ENCODE measurements at regions not wholly inside any gene's neighbourhood (a gene's known extent, or its start where the extent isn't known, plus 50 kb on each side); places are given as distances from the start of the nearest gene placed in this dataset.
"Not testable (repeated sequence)": the region's sequence is repeated elsewhere in the genome, so short reads cannot be mapped to it uniquely, and the experiment has no call there.

DNA sequence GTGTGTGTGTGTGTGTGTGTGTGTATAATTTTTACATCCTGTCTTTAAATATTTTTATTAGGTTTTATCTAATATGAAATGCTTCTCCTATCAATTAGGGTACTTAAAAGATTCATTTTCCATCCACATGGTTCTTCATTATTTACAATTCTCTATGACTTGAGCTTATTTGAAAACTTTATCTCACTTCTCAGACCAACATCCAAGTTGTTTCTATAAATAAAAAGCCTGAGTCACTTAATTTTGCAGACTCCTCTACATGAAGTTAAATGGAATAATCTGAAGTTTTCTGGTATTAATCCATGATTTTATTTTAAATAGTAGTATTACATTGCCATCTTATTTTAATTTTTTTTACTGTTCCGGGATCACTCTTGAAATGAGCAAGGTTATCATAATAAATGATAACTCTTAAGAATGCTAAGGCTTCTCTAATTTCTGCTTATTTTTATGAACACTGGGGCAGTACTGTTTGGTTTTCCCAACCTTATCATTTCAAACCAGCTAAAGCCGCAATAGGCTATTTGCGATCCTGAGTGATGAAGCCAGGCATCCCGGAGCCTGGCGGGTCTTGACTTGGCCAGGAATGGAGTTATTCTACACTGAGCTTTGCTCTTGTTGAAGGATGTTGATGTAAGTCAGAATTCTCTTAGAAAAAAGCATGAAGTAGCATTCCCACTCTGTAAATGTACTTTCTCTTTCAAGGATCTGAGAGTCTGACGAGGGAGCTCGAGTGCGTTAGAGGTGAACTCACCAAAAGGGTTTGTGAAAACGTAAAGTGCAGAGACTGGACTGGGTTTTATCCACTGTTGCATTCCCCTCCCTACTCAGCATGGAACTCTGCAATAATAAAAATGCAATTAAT lies 220.2 kb upstream of the LRTM1 start:
- DNase-seq, result no peak
- H3K4me3 ChIP-seq, result peak overlapping the region; percentile 18 to 38
- no peaks in the 10 kb centered on the region for H3K9me3 ChIP-seq
- intact Hi-C loops (cut with DNase I; ENCODE audit: low total_unique reads), result no loop called here
- peaks cover 0 to 18% (median 0%) of the 10 kb centered on the region in 4 donors for H3K4me1 ChIP-seq
- no peak overlapping the region for H3K27ac ChIP-seq
- TF ChIP-seq, protein P1, sequence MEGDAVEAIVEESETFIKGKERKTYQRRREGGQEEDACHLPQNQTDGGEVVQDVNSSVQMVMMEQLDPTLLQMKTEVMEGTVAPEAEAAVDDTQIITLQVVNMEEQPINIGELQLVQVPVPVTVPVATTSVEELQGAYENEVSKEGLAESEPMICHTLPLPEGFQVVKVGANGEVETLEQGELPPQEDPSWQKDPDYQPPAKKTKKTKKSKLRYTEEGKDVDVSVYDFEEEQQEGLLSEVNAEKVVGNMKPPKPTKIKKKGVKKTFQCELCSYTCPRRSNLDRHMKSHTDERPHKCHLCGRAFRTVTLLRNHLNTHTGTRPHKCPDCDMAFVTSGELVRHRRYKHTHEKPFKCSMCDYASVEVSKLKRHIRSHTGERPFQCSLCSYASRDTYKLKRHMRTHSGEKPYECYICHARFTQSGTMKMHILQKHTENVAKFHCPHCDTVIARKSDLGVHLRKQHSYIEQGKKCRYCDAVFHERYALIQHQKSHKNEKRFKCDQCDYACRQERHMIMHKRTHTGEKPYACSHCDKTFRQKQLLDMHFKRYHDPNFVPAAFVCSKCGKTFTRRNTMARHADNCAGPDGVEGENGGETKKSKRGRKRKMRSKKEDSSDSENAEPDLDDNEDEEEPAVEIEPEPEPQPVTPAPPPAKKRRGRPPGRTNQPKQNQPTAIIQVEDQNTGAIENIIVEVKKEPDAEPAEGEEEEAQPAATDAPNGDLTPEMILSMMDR (IDR thresholded peaks at IDR 0.05), result no peak
- H3K36me3 ChIP-seq, result no peaks in the 10 kb centered on the region
- no peaks in the 10 kb centered on the region for H3K27me3 ChIP-seq

- TF ChIP-seq, protein P1 (IDR thresholded peaks at IDR 0.05), result no peak
- no peaks in the 10 kb centered on the region for H3K9me3 ChIP-seq
- no peak overlapping the region for H3K27ac ChIP-seq
- H3K4me3 ChIP-seq, result no peak overlapping the region
- H3K4me1 ChIP-seq, result peaks cover 0 to 18% (median 0%) of the 10 kb centered on the region in 4 donors
- H3K27me3 ChIP-seq, result no peaks in the 10 kb centered on the region
- no peak for DNase-seq
- H3K36me3 ChIP-seq, result no peaks in the 10 kb centered on the region
- intact Hi-C loops (cut with DNase I; ENCODE audit: low total_unique reads), result no loop called here
Observed at GRCh38 chr3:55147406-55147805, 219.5 kb upstream of the LRTM1 start.

DNA sequence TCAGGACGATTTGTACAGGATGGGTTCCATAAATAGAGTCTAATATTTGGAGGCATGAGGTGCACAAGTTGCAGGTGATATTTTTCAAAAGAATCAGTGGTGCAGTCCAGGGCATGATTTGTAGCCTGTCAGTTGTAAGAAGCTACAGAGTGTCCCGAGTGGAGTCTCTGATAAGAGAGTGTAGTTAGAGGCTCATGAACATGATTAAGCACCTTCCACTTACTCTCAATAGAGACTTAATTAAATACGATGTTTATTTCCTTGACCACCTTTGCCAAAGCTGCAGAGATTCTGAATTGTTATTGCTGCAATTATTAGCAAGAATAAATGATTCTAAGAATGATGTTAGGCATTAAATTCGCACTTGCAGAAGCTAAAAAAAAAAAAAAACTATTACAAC lies 218.4 kb upstream of the LRTM1 start:
- Histone ChIP-seq H3K4me1 (peaks cover 0 to 18% (median 0%) of the 10 kb centered on the region in 4 donors), H3K27ac (no peak overlapping the region), H3K4me3 (no peak overlapping the region), H3K36me3 (no peaks in the 10 kb centered on the region), H3K9me3 (no peaks in the 10 kb centered on the region), H3K27me3 (no peaks in the 10 kb centered on the region)
- TF ChIP-seq, protein P1 (IDR thresholded peaks at IDR 0.05), result no peak
- intact Hi-C loops (cut with DNase I; ENCODE audit: low total_unique reads), result no loop called here
- no peak for DNase-seq

DNA sequence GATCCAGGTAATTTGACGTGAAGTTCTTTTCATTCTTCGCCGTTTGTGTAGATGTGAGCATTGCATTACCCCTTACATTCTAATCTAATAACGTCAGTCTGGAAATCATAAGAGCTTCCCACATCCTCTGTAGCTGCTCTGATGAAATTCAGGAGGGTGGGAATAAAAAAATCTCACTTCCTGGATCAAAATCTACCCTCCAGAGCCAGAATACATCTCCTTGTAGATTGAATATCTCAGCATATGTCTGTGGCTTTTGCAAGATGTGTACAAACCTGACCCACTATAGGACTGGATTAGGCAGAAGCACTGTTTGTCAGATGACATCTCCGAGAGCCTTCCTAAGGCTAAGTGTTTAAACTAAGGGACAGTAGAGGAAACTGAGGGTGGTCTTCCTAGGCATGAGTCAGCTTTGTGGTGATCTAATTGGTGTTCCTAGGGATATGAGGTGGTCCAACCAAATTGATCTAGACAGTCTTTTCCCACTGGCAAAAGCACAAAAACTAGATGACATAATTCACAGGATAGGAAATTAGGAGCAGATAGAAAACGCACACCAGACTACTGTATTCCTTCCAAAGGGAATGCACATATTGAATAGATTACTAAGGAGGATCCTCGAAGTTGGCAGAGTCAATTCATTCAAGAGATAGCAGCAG lies 216.3 kb upstream of the LRTM1 start:
- Histone ChIP-seq H3K4me1 (peaks cover 0 to 18% (median 0%) of the 10 kb centered on the region in 4 donors), H3K9me3 (no peaks in the 10 kb centered on the region), H3K4me3 (no peak overlapping the region), H3K27me3 (no peaks in the 10 kb centered on the region), H3K27ac (no peak overlapping the region), H3K36me3 (no peaks in the 10 kb centered on the region)
- TF ChIP-seq, protein P1 (IDR thresholded peaks at IDR 0.05), result no peak
- intact Hi-C loops (cut with DNase I; ENCODE audit: low total_unique reads), result no loop called here
- no peak for DNase-seq

DNA sequence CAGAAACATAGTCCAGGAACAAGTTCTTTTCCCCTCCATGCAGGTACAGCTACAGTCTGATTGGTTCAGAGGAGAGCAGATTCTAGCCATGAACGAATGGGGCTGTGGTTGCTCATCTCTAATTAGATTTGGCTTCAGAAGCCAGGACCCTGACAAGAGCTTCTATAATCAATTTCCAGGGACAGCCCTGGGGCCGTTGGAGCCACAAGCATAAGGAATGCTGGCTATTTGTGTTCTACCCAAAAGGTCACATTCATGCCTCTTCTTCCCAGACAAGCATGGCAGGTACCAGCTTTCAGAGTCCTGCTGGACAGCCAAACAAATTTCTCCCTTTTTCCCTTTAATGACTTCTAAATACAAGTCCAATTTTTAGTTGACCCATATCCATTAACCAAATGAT lies 215.5 kb upstream of the LRTM1 start:
- Histone ChIP-seq H3K4me3 (no peak overlapping the region), H3K27ac (no peak overlapping the region), H3K9me3 (no peaks in the 10 kb centered on the region), H3K4me1 (peaks cover 0 to 11% (median 0%) of the 10 kb centered on the region in 4 donors), H3K27me3 (no peaks in the 10 kb centered on the region), H3K36me3 (no peaks in the 10 kb centered on the region)
- TF ChIP-seq, protein P1 (IDR thresholded peaks at IDR 0.05), result no peak
- DNase-seq, result no peak
- intact Hi-C loops (cut with DNase I; ENCODE audit: low total_unique reads), result no loop called here

DNA sequence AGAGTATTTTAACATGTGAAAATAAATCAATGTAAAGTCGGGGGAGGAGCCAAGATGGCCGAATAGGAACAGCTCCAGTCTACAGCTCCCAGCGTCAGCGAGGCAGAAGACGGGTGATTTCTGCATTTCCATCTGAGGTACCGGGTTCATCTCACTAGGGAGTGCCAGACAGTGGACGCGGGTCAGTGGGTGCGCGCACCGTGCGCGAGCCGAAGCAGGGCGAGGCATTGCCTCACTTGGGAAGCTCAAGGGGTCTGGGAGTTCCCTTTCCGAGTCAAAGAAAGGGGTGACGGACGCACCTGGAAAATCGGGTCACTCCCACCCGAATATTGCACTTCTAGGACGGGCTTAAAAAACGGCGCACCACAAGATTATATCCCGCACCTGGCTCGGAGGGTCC lies 208.4 kb upstream of the LRTM1 start:
- H3K27me3 ChIP-seq; intact Hi-C loops (cut with DNase I; ENCODE audit: low total_unique reads); H3K27ac ChIP-seq; H3K36me3 ChIP-seq; H3K4me1 ChIP-seq; H3K9me3 ChIP-seq; DNase-seq; H3K4me3 ChIP-seq: not testable (repeated sequence)
